ENCODE measurements at regions not wholly inside any gene's neighbourhood (a gene's known extent, or its start where the extent isn't known, plus 50 kb on each side); places are given as distances from the start of the nearest gene placed in this dataset.

- Histone ChIP-seq H3K9me3 (no peaks in the 10 kb centered on the region), H3K4me3 (no peak overlapping the region), H3K27me3 (no peaks in the 10 kb centered on the region), H3K27ac (no peak overlapping the region), H3K36me3 (no peaks in the 10 kb centered on the region), H3K4me1 (peaks cover 0 to 10% (median 0%) of the 10 kb centered on the region in 4 donors)
- no peak for DNase-seq (ENCODE audit: low spot score in 2 of 2)
- no peak for TF ChIP-seq EP300 (IDR thresholded peaks at IDR 0.05)
- no peak for TF ChIP-seq POLR2A (IDR thresholded peaks at IDR 0.05)
- TF ChIP-seq, protein P1, sequence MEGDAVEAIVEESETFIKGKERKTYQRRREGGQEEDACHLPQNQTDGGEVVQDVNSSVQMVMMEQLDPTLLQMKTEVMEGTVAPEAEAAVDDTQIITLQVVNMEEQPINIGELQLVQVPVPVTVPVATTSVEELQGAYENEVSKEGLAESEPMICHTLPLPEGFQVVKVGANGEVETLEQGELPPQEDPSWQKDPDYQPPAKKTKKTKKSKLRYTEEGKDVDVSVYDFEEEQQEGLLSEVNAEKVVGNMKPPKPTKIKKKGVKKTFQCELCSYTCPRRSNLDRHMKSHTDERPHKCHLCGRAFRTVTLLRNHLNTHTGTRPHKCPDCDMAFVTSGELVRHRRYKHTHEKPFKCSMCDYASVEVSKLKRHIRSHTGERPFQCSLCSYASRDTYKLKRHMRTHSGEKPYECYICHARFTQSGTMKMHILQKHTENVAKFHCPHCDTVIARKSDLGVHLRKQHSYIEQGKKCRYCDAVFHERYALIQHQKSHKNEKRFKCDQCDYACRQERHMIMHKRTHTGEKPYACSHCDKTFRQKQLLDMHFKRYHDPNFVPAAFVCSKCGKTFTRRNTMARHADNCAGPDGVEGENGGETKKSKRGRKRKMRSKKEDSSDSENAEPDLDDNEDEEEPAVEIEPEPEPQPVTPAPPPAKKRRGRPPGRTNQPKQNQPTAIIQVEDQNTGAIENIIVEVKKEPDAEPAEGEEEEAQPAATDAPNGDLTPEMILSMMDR (IDR thresholded peaks at IDR 0.05), result no peak
- 88 to 93% methylated on average over 2 of the region's 2 CpGs for WGBS, 2 donors
Measured at GRCh38 chr7:46143421-46143820, 222.3 kb upstream of the IGFBP3 start.

DNA sequence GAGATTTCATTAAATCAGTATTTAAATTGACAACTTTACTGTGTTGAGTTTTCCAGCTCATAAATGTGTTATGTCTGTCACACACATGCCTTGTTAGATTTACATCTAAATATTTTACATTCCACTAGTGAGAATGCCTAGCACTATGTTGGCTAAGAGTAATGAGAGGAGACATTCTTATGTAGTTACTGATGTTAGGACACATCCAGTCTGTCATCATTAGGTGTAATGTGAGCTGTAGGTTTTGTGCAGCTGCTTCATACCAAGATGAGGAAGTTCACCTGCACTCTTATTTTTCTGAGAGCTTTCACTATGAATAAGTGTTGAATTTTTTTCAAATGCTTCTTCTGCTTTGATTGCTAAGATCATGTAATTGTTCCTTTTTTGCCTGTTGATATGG, 218.0 kb upstream of the IGFBP3 start:
- DNase-seq (ENCODE audit: low spot score in 2 of 2), result no peak
- H3K9me3 ChIP-seq, result no peaks in the 10 kb centered on the region
- TF ChIP-seq POLR2A (IDR thresholded peaks at IDR 0.05), result no peak
- no peak for TF ChIP-seq EP300 (IDR thresholded peaks at IDR 0.05)
- TF ChIP-seq, protein P1 (IDR thresholded peaks at IDR 0.05), result no peak
- no peak overlapping the region for H3K27ac ChIP-seq
- no peaks in the 10 kb centered on the region for H3K36me3 ChIP-seq
- no peaks in the 10 kb centered on the region for H3K4me1 ChIP-seq
- no peak overlapping the region for H3K4me3 ChIP-seq
- no peaks in the 10 kb centered on the region for H3K27me3 ChIP-seq

DNA sequence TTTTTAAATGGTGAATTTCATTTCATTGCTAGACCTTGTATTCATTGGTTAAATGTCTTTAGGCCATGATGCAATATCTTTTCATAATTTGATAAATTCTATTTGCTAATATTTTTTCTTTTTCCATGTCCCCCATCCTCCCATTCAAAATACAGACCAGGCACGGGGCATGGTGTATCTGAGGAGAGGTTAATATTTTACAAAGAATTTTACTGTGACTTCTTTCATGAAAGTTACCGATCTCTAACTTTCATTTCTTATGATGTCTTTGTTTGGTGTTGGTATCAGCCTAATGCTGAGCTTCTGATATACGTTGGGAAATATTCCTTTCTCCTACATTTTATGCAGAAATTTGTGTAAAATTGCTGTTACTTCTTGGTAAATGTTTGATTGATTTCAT, 216.7 kb upstream of the IGFBP3 start:
- WGBS, 2 donors, result 73 to 78% methylated on average over 3 of the region's 3 CpGs
- TF ChIP-seq EP300 (IDR thresholded peaks at IDR 0.05), result no peak
- no peak for TF ChIP-seq POLR2A (IDR thresholded peaks at IDR 0.05)
- TF ChIP-seq, protein P1 (IDR thresholded peaks at IDR 0.05), result no peak
- Histone ChIP-seq H3K27me3 (no peaks in the 10 kb centered on the region), H3K4me3 (no peak overlapping the region), H3K36me3 (no peaks in the 10 kb centered on the region), H3K27ac (no peak overlapping the region), H3K9me3 (no peaks in the 10 kb centered on the region), H3K4me1 (no peaks in the 10 kb centered on the region)
- no peak for DNase-seq (ENCODE audit: low spot score in 2 of 2)

DNA sequence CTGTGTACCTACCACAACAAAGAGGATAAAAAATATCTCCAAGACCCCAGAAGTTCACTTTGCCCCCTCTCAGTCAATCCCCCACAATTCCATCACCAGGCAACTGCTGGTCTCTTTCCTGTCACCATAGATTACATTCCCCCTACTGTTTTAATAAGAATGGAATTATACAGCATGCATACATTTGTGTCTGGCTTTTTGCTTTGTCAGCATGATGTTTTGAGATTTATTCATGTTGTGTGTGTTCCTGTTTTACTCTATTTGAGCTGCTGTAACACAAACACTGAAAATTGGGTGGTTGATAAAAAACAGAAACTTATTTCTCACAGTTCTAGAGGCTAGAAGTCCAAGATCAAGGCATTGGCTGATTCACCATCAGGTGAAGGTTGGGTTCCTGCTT, 214.5 kb upstream of the IGFBP3 start:
- H3K9me3 ChIP-seq, result no peaks in the 10 kb centered on the region
- H3K4me1 ChIP-seq, result no peaks in the 10 kb centered on the region
- no peak overlapping the region for H3K27ac ChIP-seq
- no peaks in the 10 kb centered on the region for H3K36me3 ChIP-seq
- H3K4me3 ChIP-seq, result no peak overlapping the region
- H3K27me3 ChIP-seq, result no peaks in the 10 kb centered on the region
- DNase-seq (ENCODE audit: low spot score in 2 of 2), result no peak
- TF ChIP-seq POLR2A (IDR thresholded peaks at IDR 0.05), result no peak
- TF ChIP-seq, protein P1 (IDR thresholded peaks at IDR 0.05), result no peak
- TF ChIP-seq EP300 (IDR thresholded peaks at IDR 0.05), result no peak

DNA sequence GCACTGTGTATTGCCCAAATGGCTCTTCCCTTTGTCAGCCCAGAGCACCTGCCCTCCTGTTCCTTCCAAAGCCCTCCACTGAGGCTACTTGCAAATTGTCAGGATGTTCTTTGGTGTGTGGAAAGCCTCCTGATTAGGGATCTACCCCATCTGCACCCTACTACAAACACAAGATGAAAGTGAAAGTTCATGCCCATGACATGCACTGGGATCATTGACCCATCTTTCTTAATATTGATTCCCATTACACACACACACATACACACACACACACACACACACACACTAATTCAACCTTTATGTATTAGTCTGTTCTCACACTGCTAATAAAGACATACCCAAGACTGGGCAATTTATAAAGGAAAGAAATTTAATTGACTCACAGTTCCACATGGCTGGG, 213.7 kb upstream of the IGFBP3 start:
- H3K9me3 ChIP-seq, result no peaks in the 10 kb centered on the region
- no peak overlapping the region for H3K27ac ChIP-seq
- no peaks in the 10 kb centered on the region for H3K36me3 ChIP-seq
- no peaks in the 10 kb centered on the region for H3K4me1 ChIP-seq
- no peak for DNase-seq (ENCODE audit: low spot score in 2 of 2)
- no peak overlapping the region for H3K4me3 ChIP-seq
- TF ChIP-seq POLR2A (IDR thresholded peaks at IDR 0.05), result no peak
- H3K27me3 ChIP-seq, result no peaks in the 10 kb centered on the region

GRCh38 chr7:46134385-46134784, 213.3 kb upstream of the IGFBP3 start:
- H3K36me3 ChIP-seq, result no peaks in the 10 kb centered on the region
- H3K4me3 ChIP-seq, result no peak overlapping the region
- no peak overlapping the region for H3K27ac ChIP-seq
- TF ChIP-seq, protein P1 (IDR thresholded peaks at IDR 0.05), result no peak
- TF ChIP-seq POLR2A (IDR thresholded peaks at IDR 0.05) (no peak), EP300 (IDR thresholded peaks at IDR 0.05) (no peak)
- no peaks in the 10 kb centered on the region for H3K4me1 ChIP-seq
- 84 to 91% methylated on average over 4 of the region's 4 CpGs for WGBS, 2 donors
- no peak for DNase-seq (ENCODE audit: low spot score in 2 of 2)
- H3K9me3 ChIP-seq, result no peaks in the 10 kb centered on the region
- no peaks in the 10 kb centered on the region for H3K27me3 ChIP-seq
